ENCODE measurements at regions not wholly inside any gene's neighbourhood (a gene's known extent, or its start where the extent isn't known, plus 50 kb on each side); places are given as distances from the start of the nearest gene placed in this dataset.

- ChIA-PET CTCF (ENCODE audit: partially characterized antibody) (no interaction called here), POLR2A (ENCODE audit: partially characterized antibody) (no interaction called here)
- no peak overlapping the region for H3K4ac ChIP-seq (replicated peaks; ENCODE audit: insufficient read length, low read depth, low read length)
- no peaks in the 10 kb centered on the region for H3K79me2 ChIP-seq (ENCODE audit: control insufficient read depth in 1 of 2, insufficient read depth in 2 of 2, low read length in 2 of 2)
- WGBS, 2 experiments (ENCODE audit: extremely low coverage in 1 of 2, insufficient coverage in 1 of 2, insufficient read length in 1 of 2, insufficient replicate concordance in 2 of 2, low coverage in 1 of 2, low lambda C conversion rate in 2 of 2, missing lambda C conversion rate in 1 of 2): 86% methylated on average over 2 of the region's 2 CpGs; no CpG with 5 or more reads in 1 of the 2 experiments
- no peak overlapping the region for H3K27ac ChIP-seq (ENCODE audit: low read depth, low read length)
- H4K91ac ChIP-seq (replicated peaks; ENCODE audit: insufficient read length, low read length): no peak overlapping the region
- H3K27me3 ChIP-seq (replicated peaks in 1 of 4; ENCODE audit: control insufficient read depth in 3 of 4, extremely low read depth in 1 of 4, insufficient read depth in 3 of 4, low read length in 3 of 4): no peaks in the 10 kb centered on the region
- H3K23me2 ChIP-seq (ENCODE audit: low read depth, low read length): no peaks in the 10 kb centered on the region
- H4K20me1 ChIP-seq (replicated peaks in 1 of 2; ENCODE audit: control insufficient read depth in 1 of 2, insufficient read depth in 2 of 2, low read length in 2 of 2): no peaks in the 10 kb centered on the region
- no peak overlapping the region; the same call in 1 of the 2 replicates for H3K18ac ChIP-seq (ENCODE audit: extremely low read depth, low read length)
- peaks cover 0 to 5% (median 0%) of the 10 kb centered on the region in 4 experiments; a peak in 1 of 7 replicates for H3K4me1 ChIP-seq (replicated peaks in 1 of 4; ENCODE audit: control insufficient read depth in 3 of 4, insufficient read depth in 4 of 4, low read length in 3 of 4)
- H4K8ac ChIP-seq (ENCODE audit: extremely low read depth, insufficient read depth, low read length): no peak overlapping the region
- H3K23ac ChIP-seq (ENCODE audit: insufficient read length): no peak overlapping the region
- no peak overlapping the region for H3K9ac ChIP-seq (replicated peaks in 1 of 4; ENCODE audit: extremely low read depth in 1 of 4, low read depth in 3 of 4, low read length in 3 of 4)
- no peak overlapping the region for H2BK15ac ChIP-seq (ENCODE audit: low read length)
- no peaks in the 10 kb centered on the region for H3K36me3 ChIP-seq (ENCODE audit: control insufficient read depth in 2 of 4, insufficient read depth in 4 of 4, low read length in 3 of 4)
- no peak overlapping the region for H2AFZ ChIP-seq (ENCODE audit: low read length)
- H3K79me1 ChIP-seq (ENCODE audit: low read depth, low read length): no peaks in the 10 kb centered on the region
- H2AK5ac ChIP-seq (ENCODE audit: low read depth, low read length): no peak overlapping the region
- no peak for TF ChIP-seq KDM4A (IDR thresholded peaks at IDR 0.05; ENCODE audit: low read depth, low read length, severe bottlenecking)
- TF ChIP-seq PHF8 (conservative IDR thresholded peaks at IDR 0.05; ENCODE audit: low read depth, low read length): no peak
- no peak for TF ChIP-seq MAX (IDR thresholded peaks at IDR 0.05)
- TF ChIP-seq ZNF274 (IDR thresholded peaks at IDR 0.05; ENCODE audit: borderline replicate concordance, extremely low read depth, low read length): no peak
- no peak for TF ChIP-seq TBP (IDR thresholded peaks at IDR 0.05; ENCODE audit: low read depth, low read length)
- TF ChIP-seq POLR2A (IDR thresholded peaks at IDR 0.05; ENCODE audit: control extremely low read depth in 1 of 2, low read depth in 2 of 2, low read length in 2 of 2): no peak
- no peak for TF ChIP-seq EZH2 (IDR thresholded peaks at IDR 0.05; ENCODE audit: low read depth, low read length, severe bottlenecking)
- TF ChIP-seq CBX8 (IDR thresholded peaks at IDR 0.05; ENCODE audit: borderline replicate concordance, low read depth, low read length): no peak
- TF ChIP-seq FOSL1 (IDR thresholded peaks at IDR 0.05; ENCODE audit: insufficient read depth, low read depth, low read length): no peak
- TF ChIP-seq E2F6 (IDR thresholded peaks at IDR 0.05): no peak
- H2BK12ac ChIP-seq (ENCODE audit: low read depth, low read length): no peak overlapping the region
- peak overlapping the region; percentile 94 for H4K5ac ChIP-seq (ENCODE audit: insufficient read length, low read depth, low read length)
- H2BK5ac ChIP-seq (ENCODE audit: low read depth, low read length): no peak overlapping the region
- H3K9me3 ChIP-seq (ENCODE audit: insufficient read depth in 2 of 2, low read depth in 1 of 2, low read length in 1 of 2): no peaks in the 10 kb centered on the region
- H3K14ac ChIP-seq (ENCODE audit: insufficient read length): no peak overlapping the region
- H3K4me2 ChIP-seq (ENCODE audit: insufficient read depth in 1 of 2, low read depth in 2 of 2, low read length in 2 of 2): no peak overlapping the region
- no peak overlapping the region for H2BK20ac ChIP-seq (ENCODE audit: low read length)
- H2BK120ac ChIP-seq (replicated peaks; ENCODE audit: low read depth, low read length): no peak overlapping the region
- FAIRE-seq: no peak
- H3K4me3 ChIP-seq (ENCODE audit: extremely low read depth in 1 of 4, insufficient read depth in 2 of 4, low read depth in 3 of 4, low read length in 4 of 4): 0 out of 8 replicates have a peak overlapping the region, but pooled peaks of 1 of the 4 experiments have one; percentile 6
- DNase-seq (ENCODE audit: low read depth in 1 of 2, low spot score in 2 of 2): no peak
- no peak overlapping the region for H3K56ac ChIP-seq (replicated peaks; ENCODE audit: insufficient read length, low read depth, low read length)
Measured at GRCh38 chr6:80517525-80517924, 411.1 kb downstream of the BCKDHB start.

Data from H1 (cell line).